ENCODE measurements at regions not wholly inside any gene's neighbourhood (a gene's known extent, or its start where the extent isn't known, plus 50 kb on each side); places are given as distances from the start of the nearest gene placed in this dataset.
"Not testable (repeated sequence)": the region's sequence is repeated elsewhere in the genome, so short reads cannot be mapped to it uniquely, and the experiment has no call there.

GRCh38 chr15:91385311-91385710 lies 285.3 kb downstream of the SV2B start:
- DNase-seq (ENCODE audit: low read depth in 1 of 2, low spot score in 1 of 2) = no peak
- no peak for TF ChIP-seq JUND (IDR thresholded peaks at IDR 0.05; ENCODE audit: low read depth)
- in situ Hi-C loops (cut with HindIII; ENCODE audit: low pct_unique_long_range_greater_than_20kb, low sequenced_read_pairs) = no loop called here

- TF ChIP-seq JUND (IDR thresholded peaks at IDR 0.05; ENCODE audit: low read depth) = no peak
- DNase-seq (ENCODE audit: low read depth in 1 of 2, low spot score in 1 of 2) = no peak
- in situ Hi-C loops (cut with HindIII; ENCODE audit: low pct_unique_long_range_greater_than_20kb, low sequenced_read_pairs) = no loop called here
These were observed 293.1 kb downstream of the SV2B start for GRCh38 chr15:91393186-91393585.

- in situ Hi-C loops (cut with HindIII; ENCODE audit: low pct_unique_long_range_greater_than_20kb, low sequenced_read_pairs) = no loop called here
- no peak for TF ChIP-seq JUND (IDR thresholded peaks at IDR 0.05; ENCODE audit: low read depth)
- no peak for DNase-seq (ENCODE audit: low read depth in 1 of 2, low spot score in 1 of 2)
These were observed 300.4 kb downstream of the SV2B start for GRCh38 chr15:91400481-91400880.

- DNase-seq (ENCODE audit: low read depth in 1 of 2, low spot score in 1 of 2) = peak in 1 of 2 experiments; percentile 36
- TF ChIP-seq JUND (IDR thresholded peaks at IDR 0.05; ENCODE audit: low read depth) = no peak
- in situ Hi-C loops (cut with HindIII; ENCODE audit: low pct_unique_long_range_greater_than_20kb, low sequenced_read_pairs) = no loop called here
These were observed 307.3 kb downstream of the SV2B start for GRCh38 chr15:91407269-91407889.

GRCh38 chr15:91408476-91409076 lies 308.5 kb downstream of the SV2B start:
- no peak for DNase-seq (ENCODE audit: low read depth in 1 of 2, low spot score in 1 of 2)
- no peak for TF ChIP-seq JUND (IDR thresholded peaks at IDR 0.05; ENCODE audit: low read depth)
- in situ Hi-C loops (cut with HindIII; ENCODE audit: low pct_unique_long_range_greater_than_20kb, low sequenced_read_pairs) = no loop called here

- in situ Hi-C loops (cut with HindIII; ENCODE audit: low pct_unique_long_range_greater_than_20kb, low sequenced_read_pairs) = no loop called here
- no peak for TF ChIP-seq JUND (IDR thresholded peaks at IDR 0.05; ENCODE audit: low read depth)
- DNase-seq (ENCODE audit: low read depth in 1 of 2, low spot score in 1 of 2) = no peak
These were observed 309.3 kb downstream of the SV2B start for GRCh38 chr15:91409387-91409786.

DNA sequence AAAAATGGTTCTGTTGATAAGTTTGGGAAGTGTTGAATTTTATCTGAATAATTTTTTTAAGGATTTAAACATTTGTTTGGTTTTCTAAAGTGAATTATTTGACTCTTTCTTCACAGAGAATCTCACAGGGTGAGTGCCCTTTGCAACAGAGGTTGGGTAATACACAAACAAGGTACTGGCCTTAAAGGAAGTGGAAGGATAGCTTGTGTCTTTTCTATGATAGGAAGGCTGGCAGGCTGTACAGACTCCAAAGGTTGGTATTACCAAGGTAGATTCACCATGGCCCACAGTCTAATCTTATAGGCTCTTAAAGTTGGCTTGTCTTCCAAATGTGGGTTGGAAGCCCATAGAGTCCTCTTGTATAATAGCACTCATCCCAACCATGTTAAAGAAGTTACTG lies 311.5 kb downstream of the SV2B start:
- TF ChIP-seq JUND (IDR thresholded peaks at IDR 0.05; ENCODE audit: low read depth) = no peak
- no peak for DNase-seq (ENCODE audit: low read depth in 1 of 2, low spot score in 1 of 2)

GRCh38 chr15:91412138-91412928 lies 312.3 kb downstream of the SV2B start:
- no peak for DNase-seq (ENCODE audit: low read depth in 1 of 2, low spot score in 1 of 2)
- TF ChIP-seq JUND (IDR thresholded peaks at IDR 0.05; ENCODE audit: low read depth) = no peak
- in situ Hi-C loops (cut with HindIII; ENCODE audit: low pct_unique_long_range_greater_than_20kb, low sequenced_read_pairs) = no loop called here

More for the DNA sequence above, 311.5 kb downstream of the SV2B start:
- in situ Hi-C loops (cut with HindIII; ENCODE audit: low pct_unique_long_range_greater_than_20kb, low sequenced_read_pairs) = no loop called here

- in situ Hi-C loops (cut with HindIII; ENCODE audit: low pct_unique_long_range_greater_than_20kb, low sequenced_read_pairs) = no loop called here
These were observed 313.1 kb downstream of the SV2B start for GRCh38 chr15:91413142-91413541.

DNA sequence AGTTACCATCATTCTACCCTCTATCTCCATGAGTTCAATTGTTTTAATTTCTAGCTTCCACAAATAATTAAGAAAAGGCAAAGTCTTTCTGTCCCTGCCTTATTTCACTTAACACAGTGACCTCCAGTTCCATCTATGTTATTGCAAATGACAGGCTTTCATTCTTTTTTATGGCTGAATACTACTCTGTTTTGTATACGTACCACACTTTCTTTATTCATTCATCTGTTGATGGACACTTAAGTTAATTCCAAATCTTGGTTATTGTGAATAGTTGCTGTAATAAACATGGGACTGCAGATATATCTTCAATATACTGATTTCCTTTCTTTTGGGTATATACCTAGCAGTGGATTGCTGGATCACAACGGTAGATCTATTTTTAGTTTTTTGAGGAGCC lies 314.1 kb downstream of the SV2B start:
- TF ChIP-seq JUND (IDR thresholded peaks at IDR 0.05; ENCODE audit: low read depth) = no peak
- DNase-seq (ENCODE audit: low read depth in 1 of 2, low spot score in 1 of 2) = no peak
- in situ Hi-C loops (cut with HindIII; ENCODE audit: low pct_unique_long_range_greater_than_20kb, low sequenced_read_pairs) = no loop called here

More at GRCh38 chr15:91413142-91413541, 313.1 kb downstream of the SV2B start:
- DNase-seq (ENCODE audit: low read depth in 1 of 2, low spot score in 1 of 2) = no peak
- TF ChIP-seq JUND (IDR thresholded peaks at IDR 0.05; ENCODE audit: low read depth) = no peak

- in situ Hi-C loops (cut with HindIII; ENCODE audit: low pct_unique_long_range_greater_than_20kb, low sequenced_read_pairs); DNase-seq (ENCODE audit: low read depth in 1 of 2, low spot score in 1 of 2): not testable (repeated sequence)
These were observed 315.2 kb downstream of the SV2B start for GRCh38 chr15:91415258-91415657.

- no peak for DNase-seq (ENCODE audit: low read depth in 1 of 2, low spot score in 1 of 2)
- no peak for TF ChIP-seq JUND (IDR thresholded peaks at IDR 0.05; ENCODE audit: low read depth)
- in situ Hi-C loops (cut with HindIII; ENCODE audit: low pct_unique_long_range_greater_than_20kb, low sequenced_read_pairs) = no loop called here
These were observed 320.6 kb downstream of the SV2B start for GRCh38 chr15:91420689-91421088.

GRCh38 chr15:91422797-91423196 lies 322.7 kb downstream of the SV2B start:
- DNase-seq (ENCODE audit: low read depth in 1 of 2, low spot score in 1 of 2) = no peak
- TF ChIP-seq JUND (IDR thresholded peaks at IDR 0.05; ENCODE audit: low read depth) = no peak
- in situ Hi-C loops (cut with HindIII; ENCODE audit: low pct_unique_long_range_greater_than_20kb, low sequenced_read_pairs) = no loop called here
